ENCODE measurements at regions not wholly inside any gene's neighbourhood (a gene's known extent, or its start where the extent isn't known, plus 50 kb on each side); places are given as distances from the start of the nearest gene placed in this dataset.
"Not testable (repeated sequence)": the region's sequence is repeated elsewhere in the genome, so short reads cannot be mapped to it uniquely, and the experiment has no call there.

DNA sequence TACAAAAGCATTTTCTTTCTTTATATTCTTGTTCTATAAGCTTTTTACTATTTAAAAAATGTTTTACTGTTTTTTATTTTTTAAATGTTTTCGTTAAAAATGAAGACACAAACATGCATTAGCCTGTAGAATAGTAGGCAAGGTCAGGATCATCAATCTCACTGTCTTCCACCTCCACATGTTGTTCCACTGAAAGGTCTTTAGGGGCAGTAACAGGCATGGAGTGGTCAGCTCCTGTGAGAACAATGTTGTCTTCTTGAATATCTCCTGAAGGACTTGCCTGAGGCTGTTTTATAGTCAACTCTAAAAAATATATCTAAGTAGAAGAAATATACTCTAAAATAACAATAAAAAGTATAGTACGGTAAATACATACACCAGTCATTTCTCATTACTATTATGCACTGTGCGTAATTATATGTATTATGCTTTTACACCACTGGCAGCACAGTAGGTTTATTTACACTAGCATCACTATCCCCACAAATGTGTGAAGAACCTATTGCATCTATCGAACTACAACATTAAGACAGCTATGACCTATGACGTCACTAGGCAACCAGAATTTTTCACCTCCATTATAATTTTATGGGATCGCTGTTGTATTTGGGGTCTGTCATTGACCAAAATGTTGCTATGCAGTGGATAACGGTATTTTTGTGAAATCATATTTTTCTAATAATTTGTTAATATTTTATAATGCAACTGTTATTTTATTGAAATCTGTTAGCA is 764.3 kb downstream of the METTL4 start:
- Mint-ChIP-seq H3K9me3 (no peaks in the 10 kb centered on the region), H3K36me3 (ENCODE audit: low read depth) (no peaks in the 10 kb centered on the region)

DNA sequence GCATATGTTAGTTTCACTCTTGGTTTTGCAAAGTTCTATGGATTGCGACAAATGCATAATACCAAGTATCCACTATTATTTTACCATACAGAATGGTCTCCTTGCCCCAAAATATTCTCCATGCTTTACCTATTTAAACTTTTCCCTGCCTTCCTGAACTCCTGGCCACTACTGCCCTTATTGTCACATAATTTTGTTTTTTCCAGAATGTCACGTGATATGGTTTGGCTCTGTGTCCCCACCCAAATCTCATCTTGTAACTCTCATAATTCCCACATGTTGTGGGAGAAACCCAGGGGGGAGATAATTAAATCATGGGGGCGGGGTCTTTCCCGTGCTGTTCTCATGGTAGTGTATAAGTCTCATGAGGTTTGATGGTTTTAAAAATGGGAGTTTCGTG is 760.0 kb downstream of the METTL4 start:
- H3K27ac Mint-ChIP-seq, result no peak overlapping the region
- no peaks in the 10 kb centered on the region for H3K36me3 Mint-ChIP-seq (ENCODE audit: low read depth)
- H3K4me3 Mint-ChIP-seq, result no peak overlapping the region
- H3K4me1 Mint-ChIP-seq (ENCODE audit: low read depth), result no peaks in the 10 kb centered on the region
- no peaks in the 10 kb centered on the region for H3K9me3 Mint-ChIP-seq
- no peaks in the 10 kb centered on the region for H3K27me3 Mint-ChIP-seq

More for the DNA sequence above, 764.3 kb downstream of the METTL4 start:
- H3K4me1 Mint-ChIP-seq (ENCODE audit: low read depth), result no peaks in the 10 kb centered on the region
- no peak overlapping the region for H3K4me3 Mint-ChIP-seq
- no peaks in the 10 kb centered on the region for H3K27me3 Mint-ChIP-seq
- no peak overlapping the region for H3K27ac Mint-ChIP-seq

DNA sequence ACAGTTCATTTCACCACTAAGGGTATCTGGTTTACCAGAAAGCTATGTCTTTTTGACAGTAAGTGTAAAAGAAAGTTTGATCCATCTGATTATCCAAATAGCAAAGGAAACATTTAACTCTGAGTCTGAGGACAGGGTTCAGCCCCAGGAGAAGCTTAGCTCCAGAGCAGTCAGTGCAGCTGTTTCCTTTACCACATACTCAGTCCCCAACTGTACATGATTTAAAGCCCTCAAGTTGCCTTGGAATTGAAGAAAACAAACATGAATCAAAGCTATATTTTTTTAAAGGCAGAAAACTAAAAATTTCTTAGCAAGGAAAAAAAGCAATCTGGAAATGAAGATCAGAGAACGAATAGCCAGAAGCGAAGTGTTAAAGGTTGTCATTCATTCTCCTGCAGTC is 746.0 kb downstream of the METTL4 start:
- H3K4me3 Mint-ChIP-seq, result no peak overlapping the region
- H3K9me3 Mint-ChIP-seq, result peaks cover 4% of the 10 kb centered on the region
- no peaks in the 10 kb centered on the region for H3K27me3 Mint-ChIP-seq
- no peak overlapping the region for H3K27ac Mint-ChIP-seq
- H3K4me1 Mint-ChIP-seq (ENCODE audit: low read depth), result no peaks in the 10 kb centered on the region
- no peaks in the 10 kb centered on the region for H3K36me3 Mint-ChIP-seq (ENCODE audit: low read depth)

DNA sequence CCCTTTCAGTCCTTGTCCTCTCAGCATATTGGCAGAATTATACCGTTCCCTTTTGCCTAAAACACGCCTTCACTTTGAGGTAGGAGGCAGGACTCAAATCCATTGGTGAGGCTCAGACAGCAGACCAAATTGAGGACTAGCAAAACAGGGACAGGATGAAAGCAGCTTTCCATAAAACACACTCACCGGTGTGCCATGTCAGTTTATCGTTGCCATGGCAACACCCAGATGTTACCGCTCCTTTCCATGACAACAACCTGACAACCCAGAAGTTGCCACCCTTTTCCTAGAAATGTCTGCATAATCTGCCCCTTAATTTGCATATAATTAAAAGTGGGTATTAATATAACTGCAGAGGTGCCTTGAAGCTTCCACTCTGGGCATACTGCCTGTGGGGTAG is 730.4 kb downstream of the METTL4 start:
- Mint-ChIP-seq H3K4me1 (ENCODE audit: low read depth) (no peaks in the 10 kb centered on the region), H3K27ac (no peak overlapping the region), H3K36me3 (ENCODE audit: low read depth) (no peaks in the 10 kb centered on the region), H3K4me3 (no peak overlapping the region), H3K9me3 (peaks cover 8% of the 10 kb centered on the region), H3K27me3 (no peaks in the 10 kb centered on the region)

DNA sequence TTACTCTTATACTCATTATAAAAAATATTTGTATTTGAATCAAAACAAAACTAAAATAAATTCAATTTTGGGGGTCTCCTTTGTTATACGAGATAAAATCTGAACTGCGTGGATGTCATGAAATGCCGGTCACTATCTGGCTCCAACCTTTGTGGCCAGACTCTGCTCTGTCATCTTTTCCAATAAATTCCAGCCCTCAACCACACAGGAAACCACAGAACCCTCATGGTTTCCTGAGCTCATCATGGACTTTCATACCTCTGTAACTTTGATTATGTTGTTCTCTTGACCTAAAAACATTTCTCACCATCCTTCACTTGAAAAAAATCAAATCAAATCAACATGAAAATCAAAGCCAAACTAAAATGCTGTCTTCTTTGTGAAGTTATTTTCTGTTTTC is 724.7 kb downstream of the METTL4 start:
- H3K36me3 Mint-ChIP-seq (ENCODE audit: low read depth), result no peaks in the 10 kb centered on the region
- no peak overlapping the region for H3K4me3 Mint-ChIP-seq
- H3K4me1 Mint-ChIP-seq (ENCODE audit: low read depth), result no peaks in the 10 kb centered on the region
- peaks cover 4% of the 10 kb centered on the region for H3K9me3 Mint-ChIP-seq
- H3K27me3 Mint-ChIP-seq, result no peaks in the 10 kb centered on the region
- H3K27ac Mint-ChIP-seq, result no peak overlapping the region

DNA sequence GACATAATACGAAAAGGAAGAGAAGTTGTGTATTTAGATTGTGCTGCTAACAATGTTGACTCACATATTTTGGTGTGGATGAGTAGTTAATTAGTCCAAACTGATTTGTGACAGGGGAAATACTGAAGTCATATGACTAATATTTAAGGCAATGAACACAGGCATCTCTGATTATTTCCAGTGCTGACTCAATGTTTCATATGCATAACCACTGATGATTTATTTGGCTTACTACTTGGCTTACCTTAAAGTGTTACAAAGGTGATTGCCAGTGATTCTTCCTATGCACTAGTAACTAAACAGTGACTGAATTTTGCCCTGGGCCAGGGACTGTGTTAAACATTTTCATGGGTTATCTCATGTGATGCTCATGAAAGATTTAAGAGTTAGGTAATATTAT is 722.6 kb downstream of the METTL4 start:
- H3K4me3 Mint-ChIP-seq, result no peak overlapping the region
- H3K4me1 Mint-ChIP-seq (ENCODE audit: low read depth), result no peaks in the 10 kb centered on the region
- H3K27ac Mint-ChIP-seq, result no peak overlapping the region
- H3K9me3 Mint-ChIP-seq, result peaks cover 4% of the 10 kb centered on the region
- no peaks in the 10 kb centered on the region for H3K27me3 Mint-ChIP-seq
- no peaks in the 10 kb centered on the region for H3K36me3 Mint-ChIP-seq (ENCODE audit: low read depth)

DNA sequence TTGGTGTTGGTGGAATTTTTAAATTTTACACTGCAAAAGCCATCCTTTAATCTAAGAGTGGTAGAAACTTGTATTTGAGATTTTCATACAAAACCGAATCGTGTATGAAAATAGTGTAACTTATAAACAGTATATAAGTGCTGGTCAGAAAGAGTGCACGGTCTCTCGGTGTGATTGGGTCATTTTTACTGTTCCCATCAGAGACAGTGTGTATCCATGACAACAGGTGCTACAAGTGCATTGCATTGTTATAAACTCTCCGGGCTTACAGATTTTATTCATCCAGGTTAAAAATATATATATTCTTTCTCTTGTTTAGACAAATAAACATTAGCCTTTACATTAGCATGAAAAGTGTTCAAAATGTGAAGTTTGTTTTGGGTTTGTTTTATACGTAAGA is 721.9 kb downstream of the METTL4 start:
- H3K9me3 Mint-ChIP-seq, result peaks cover 4% of the 10 kb centered on the region
- no peak overlapping the region for H3K27ac Mint-ChIP-seq
- H3K4me1 Mint-ChIP-seq (ENCODE audit: low read depth), result no peaks in the 10 kb centered on the region
- no peaks in the 10 kb centered on the region for H3K36me3 Mint-ChIP-seq (ENCODE audit: low read depth)
- H3K4me3 Mint-ChIP-seq, result no peak overlapping the region
- H3K27me3 Mint-ChIP-seq, result no peaks in the 10 kb centered on the region

DNA sequence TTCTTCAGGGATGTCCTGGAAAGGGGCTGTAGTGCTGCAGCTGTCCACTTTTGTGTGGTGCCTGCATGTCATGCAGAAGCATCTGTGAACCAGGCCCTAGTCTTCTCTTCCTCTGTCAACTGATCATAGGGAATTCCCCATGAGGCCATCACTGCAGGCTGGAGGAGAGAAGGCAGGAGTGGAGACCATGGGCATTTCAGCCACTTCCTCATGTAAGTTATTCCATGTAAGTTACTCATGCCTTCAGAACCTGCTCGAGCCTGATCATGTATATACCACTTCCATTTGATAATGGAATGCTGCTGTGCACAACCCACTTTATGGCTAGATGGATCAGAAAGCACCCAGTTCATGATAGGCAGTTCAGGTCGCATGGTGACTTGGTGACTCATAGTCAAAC is 714.0 kb downstream of the METTL4 start:
- not testable (repeated sequence) for H3K36me3 Mint-ChIP-seq (ENCODE audit: low read depth); H3K4me1 Mint-ChIP-seq (ENCODE audit: low read depth); H3K27me3 Mint-ChIP-seq; H3K27ac Mint-ChIP-seq; H3K9me3 Mint-ChIP-seq; H3K4me3 Mint-ChIP-seq

DNA sequence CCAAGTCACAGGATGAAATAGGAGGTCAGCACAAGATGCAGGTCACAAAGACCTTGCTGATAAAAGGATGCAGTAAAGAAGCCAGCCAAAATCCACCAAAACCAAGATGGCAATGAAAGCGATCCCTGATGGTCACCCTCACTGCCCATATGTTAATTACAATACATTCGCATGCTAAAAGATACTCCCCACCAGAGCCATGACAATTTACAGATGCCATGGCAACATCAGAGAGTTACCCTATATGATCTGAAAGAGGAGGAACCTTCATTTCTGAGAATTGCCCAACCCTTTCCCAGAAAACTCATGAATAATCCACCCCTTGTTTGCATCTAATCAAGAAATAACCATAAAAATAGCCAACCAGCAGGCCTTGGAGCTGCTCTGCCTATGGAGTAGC is 709.8 kb downstream of the METTL4 start:
- no peaks in the 10 kb centered on the region for H3K9me3 Mint-ChIP-seq
- H3K4me1 Mint-ChIP-seq (ENCODE audit: low read depth), result no peaks in the 10 kb centered on the region
- no peaks in the 10 kb centered on the region for H3K36me3 Mint-ChIP-seq (ENCODE audit: low read depth)
- H3K27me3 Mint-ChIP-seq, result no peaks in the 10 kb centered on the region
- no peak overlapping the region for H3K4me3 Mint-ChIP-seq
- no peak overlapping the region for H3K27ac Mint-ChIP-seq

DNA sequence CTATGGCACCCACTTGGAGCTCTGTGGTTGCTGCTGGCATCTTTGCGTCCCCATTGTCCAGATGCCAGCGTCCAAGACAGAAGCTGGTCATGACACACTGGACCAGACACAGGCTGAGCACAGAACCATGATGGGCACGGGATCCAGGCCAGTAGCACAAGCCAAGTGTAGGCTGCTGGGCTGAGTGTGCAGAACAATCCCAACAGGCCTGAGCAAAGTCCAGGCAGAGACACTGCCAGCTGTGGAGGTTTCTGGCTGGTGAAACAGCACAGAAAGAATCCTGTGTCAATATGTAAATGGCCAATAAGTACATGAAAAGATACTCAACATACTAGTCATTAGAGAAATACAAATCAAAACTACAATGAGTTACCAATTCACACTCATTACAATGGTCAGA is 705.4 kb downstream of the METTL4 start:
- H3K9me3 Mint-ChIP-seq, result no peaks in the 10 kb centered on the region
- no peak overlapping the region for H3K4me3 Mint-ChIP-seq
- no peaks in the 10 kb centered on the region for H3K27me3 Mint-ChIP-seq
- no peaks in the 10 kb centered on the region for H3K36me3 Mint-ChIP-seq (ENCODE audit: low read depth)
- H3K4me1 Mint-ChIP-seq (ENCODE audit: low read depth), result no peaks in the 10 kb centered on the region
- H3K27ac Mint-ChIP-seq, result no peak overlapping the region

DNA sequence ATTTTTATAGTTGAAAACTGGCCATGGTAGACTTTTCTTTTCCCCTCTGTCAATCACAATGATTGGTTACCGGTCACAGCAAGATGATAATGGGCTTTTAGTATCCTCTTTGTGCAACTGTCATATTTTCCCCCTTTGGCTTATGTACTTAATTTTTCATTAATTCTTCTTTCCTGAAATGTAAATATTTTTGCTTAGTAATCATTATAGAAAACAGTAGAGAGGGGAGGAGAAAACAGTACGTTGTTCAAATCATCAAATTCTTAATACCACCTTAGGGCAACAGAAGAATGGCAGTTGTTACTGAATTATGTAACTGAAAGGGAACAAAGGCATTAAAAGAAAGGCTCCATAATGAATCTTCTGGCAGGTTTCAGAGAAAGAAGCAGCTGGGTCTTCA is 699.0 kb downstream of the METTL4 start:
- H3K4me3 Mint-ChIP-seq, result no peak overlapping the region
- H3K4me1 Mint-ChIP-seq (ENCODE audit: low read depth), result no peaks in the 10 kb centered on the region
- H3K36me3 Mint-ChIP-seq (ENCODE audit: low read depth), result no peaks in the 10 kb centered on the region
- H3K9me3 Mint-ChIP-seq, result no peaks in the 10 kb centered on the region
- H3K27ac Mint-ChIP-seq, result no peak overlapping the region
- no peaks in the 10 kb centered on the region for H3K27me3 Mint-ChIP-seq

DNA sequence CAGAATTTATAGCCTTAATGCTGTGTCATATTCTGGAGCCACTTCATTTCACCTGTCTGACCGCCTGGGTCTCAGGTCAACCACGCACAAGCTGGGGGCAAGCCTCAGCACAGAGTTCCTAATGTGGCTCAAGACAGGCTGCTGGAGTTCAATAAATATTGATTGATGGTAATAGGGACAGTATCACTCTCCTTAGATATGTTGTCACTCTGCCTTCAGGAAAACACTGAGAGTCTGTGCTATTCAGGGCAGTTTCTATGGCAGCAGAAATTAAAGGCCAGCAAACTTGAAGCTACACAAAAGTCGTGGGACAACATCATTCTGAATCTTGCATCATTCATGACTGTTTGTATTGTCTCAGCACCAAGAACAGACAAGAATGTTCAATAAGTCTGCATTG is 696.1 kb downstream of the METTL4 start:
- H3K9me3 Mint-ChIP-seq, result no peaks in the 10 kb centered on the region
- no peak overlapping the region for H3K4me3 Mint-ChIP-seq
- H3K36me3 Mint-ChIP-seq (ENCODE audit: low read depth), result no peaks in the 10 kb centered on the region
- H3K4me1 Mint-ChIP-seq (ENCODE audit: low read depth), result no peaks in the 10 kb centered on the region
- no peaks in the 10 kb centered on the region for H3K27me3 Mint-ChIP-seq
- H3K27ac Mint-ChIP-seq, result no peak overlapping the region

DNA sequence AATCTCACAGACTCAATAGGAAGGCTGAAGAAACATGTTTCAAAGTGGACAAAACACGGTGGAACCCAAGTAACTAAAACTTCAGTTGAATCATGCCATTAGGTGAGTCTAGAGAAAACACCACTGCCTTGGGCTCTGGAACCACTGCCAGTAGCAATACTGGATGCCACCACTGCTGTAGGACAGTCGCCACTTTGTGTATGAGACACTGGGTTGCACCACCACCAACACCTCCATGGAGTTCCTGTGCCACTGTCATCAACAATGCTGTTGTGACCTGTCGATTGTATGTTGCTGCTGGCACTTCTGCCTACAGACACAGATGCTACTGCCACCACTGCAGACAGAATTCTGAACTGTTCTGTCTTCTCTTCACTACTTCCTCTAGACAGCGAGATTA is 686.7 kb downstream of the METTL4 start:
- H3K4me3 Mint-ChIP-seq, result no peak overlapping the region
- H3K36me3 Mint-ChIP-seq (ENCODE audit: low read depth), result no peaks in the 10 kb centered on the region
- H3K9me3 Mint-ChIP-seq, result peaks cover 5% of the 10 kb centered on the region
- H3K4me1 Mint-ChIP-seq (ENCODE audit: low read depth), result no peaks in the 10 kb centered on the region
- H3K27me3 Mint-ChIP-seq, result no peaks in the 10 kb centered on the region
- H3K27ac Mint-ChIP-seq, result no peak overlapping the region

DNA sequence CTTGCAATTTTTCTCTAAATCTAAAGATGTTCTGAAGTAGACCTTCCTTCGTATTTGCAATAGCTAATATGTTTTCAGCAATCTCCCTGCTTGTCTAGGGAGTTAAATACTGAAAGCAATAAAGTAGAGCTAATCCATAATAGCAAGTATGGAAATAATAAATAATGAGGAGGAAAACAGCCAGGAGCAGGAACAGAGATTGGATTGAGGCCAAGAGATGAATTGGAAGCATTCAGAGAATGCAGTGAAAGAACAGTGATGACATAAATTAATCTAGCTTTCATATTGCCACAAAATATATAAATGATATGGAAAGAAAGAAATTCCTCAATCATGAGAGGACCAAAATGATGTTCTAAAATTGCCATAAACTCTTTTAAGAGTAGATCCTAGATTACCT is 679.7 kb downstream of the METTL4 start:
- Mint-ChIP-seq H3K4me3 (no peak overlapping the region), H3K27ac (no peak overlapping the region), H3K27me3 (no peaks in the 10 kb centered on the region)

DNA sequence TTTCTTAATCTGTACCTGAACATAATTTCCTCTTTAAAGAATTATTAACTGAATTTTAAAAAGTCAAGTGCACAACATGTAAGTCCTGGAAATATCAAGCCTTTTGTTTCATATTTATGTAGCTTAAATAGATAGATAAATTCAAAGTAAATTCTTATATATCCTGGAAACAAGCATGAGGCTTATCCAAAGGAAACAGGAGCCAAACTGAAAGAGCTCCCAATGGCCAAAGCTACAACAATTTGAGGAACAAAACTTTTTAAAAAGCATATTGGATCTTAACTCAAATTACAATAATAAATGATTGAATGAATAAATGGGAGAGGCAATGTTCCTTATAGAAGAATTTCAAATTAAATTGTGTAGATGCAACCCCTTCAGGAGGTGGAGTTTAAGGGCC is 679.1 kb downstream of the METTL4 start:
- H3K9me3 Mint-ChIP-seq, result peaks cover 5% of the 10 kb centered on the region
- H3K4me3 Mint-ChIP-seq, result no peak overlapping the region
- no peaks in the 10 kb centered on the region for H3K27me3 Mint-ChIP-seq
- H3K36me3 Mint-ChIP-seq (ENCODE audit: low read depth), result no peaks in the 10 kb centered on the region
- H3K4me1 Mint-ChIP-seq (ENCODE audit: low read depth), result no peaks in the 10 kb centered on the region
- H3K27ac Mint-ChIP-seq, result no peak overlapping the region

More for the DNA sequence above, 679.7 kb downstream of the METTL4 start:
- no peaks in the 10 kb centered on the region for H3K36me3 Mint-ChIP-seq (ENCODE audit: low read depth)
- H3K9me3 Mint-ChIP-seq, result peaks cover 5% of the 10 kb centered on the region
- H3K4me1 Mint-ChIP-seq (ENCODE audit: low read depth), result no peaks in the 10 kb centered on the region

DNA sequence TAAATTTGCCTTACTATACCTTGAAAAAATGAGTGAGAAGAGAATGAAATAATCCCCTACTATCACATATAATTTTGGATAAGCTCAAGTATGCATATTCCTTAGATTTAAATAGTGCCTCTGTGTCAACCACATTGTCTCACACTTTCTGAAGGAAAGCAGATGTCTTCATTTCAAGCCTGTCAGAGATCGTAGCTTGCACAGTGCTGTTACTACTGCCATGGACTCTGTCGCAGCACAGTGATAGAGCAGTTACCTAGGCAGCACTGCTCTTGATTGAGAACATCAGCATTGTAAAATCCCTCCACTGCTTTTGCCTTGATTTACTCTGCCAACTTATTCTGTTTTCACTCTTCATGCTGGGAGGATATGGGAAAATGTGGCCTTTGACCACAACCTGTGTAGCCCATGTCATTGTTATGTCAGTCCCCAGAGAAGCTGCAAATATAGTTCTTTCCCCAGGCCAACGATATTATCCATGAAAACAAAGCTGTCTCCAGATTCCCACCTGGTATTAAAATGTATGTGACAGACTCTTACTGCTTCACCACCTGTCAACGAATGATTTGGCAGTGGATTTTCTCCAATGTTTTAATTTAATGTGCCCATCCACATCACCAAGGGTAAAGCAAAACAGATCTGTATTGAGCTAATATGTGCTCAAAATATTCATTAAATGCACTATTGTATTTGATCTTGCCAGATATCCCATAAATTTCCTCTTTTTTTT is 675.7 kb downstream of the METTL4 start:
- Mint-ChIP-seq H3K27ac (no peak overlapping the region), H3K27me3 (no peaks in the 10 kb centered on the region), H3K36me3 (ENCODE audit: low read depth) (no peaks in the 10 kb centered on the region), H3K4me3 (no peak overlapping the region), H3K9me3 (peaks cover 8% of the 10 kb centered on the region), H3K4me1 (ENCODE audit: low read depth) (no peaks in the 10 kb centered on the region)
